GM23338 (cell line): ENCODE measurements at regions not wholly inside any gene's neighbourhood (a gene's known extent, or its start where the extent isn't known, plus 50 kb on each side); places are given as distances from the start of the nearest gene placed in this dataset.

Experiments
- CTCF ChIP-seq, 2 experiments: fragments of 200-600 bp in 1 of 2; sonication (generic) in 1 of 2; conservative IDR thresholded peaks; 2 replicates each; pipeline versions ENCODE4 v1.5.1 to v1.6.1; 2016 to 2017; ENCODE audit warnings: antibody characterized with exemption in 2 of 2, low read depth in 2 of 2, mild to moderate bottlenecking in 2 of 2, moderate library complexity in 1 of 2
- EZH2 ChIP-seq: fragments of 200-600 bp; sonication (generic); IDR thresholded peaks from one replicate; pipeline ENCODE4 v1.8.0; 2017; ENCODE audit warnings: antibody characterized with exemption, mild to moderate bottlenecking, low read depth; ENCODE audit not compliant: unreplicated experiment
- POLR2AphosphoS5 ChIP-seq: IDR thresholded peaks from 2 replicates; pipeline ENCODE4 v1.6.1; 2016; ENCODE audit warnings: antibody characterized with exemption, low read depth
- REST ChIP-seq: IDR thresholded peaks from one replicate; pipeline ENCODE4 v1.6.1; 2018; ENCODE audit warnings: antibody characterized with exemption; ENCODE audit not compliant: unreplicated experiment
- STAT1 ChIP-seq: IDR thresholded peaks from one replicate; pipeline ENCODE4 v1.6.1; 2016; ENCODE audit warnings: antibody characterized with exemption; ENCODE audit not compliant: unreplicated experiment
- ZNF114 ChIP-seq: fragments of 250-450 bp; sonication (Bioruptor Pico); IDR thresholded peaks from 2 replicates; pipeline ENCODE4 v1.5.0; 2020; ENCODE audit warnings: mild to moderate bottlenecking, moderate library complexity

GRCh38 chr2:78549766-78550165 is 475.7 kb upstream of the REG3G start:
- TF ChIP-seq CTCF (conservative IDR thresholded peaks at IDR 0.05; ENCODE audit: low read depth in 2 of 2) (no peak), EZH2 (no peak), REST (no peak), ZNF114 (CRISPR knock-in tag) (no peak), STAT1 (no peak), POLR2AphosphoS5 (no peak)
